HG02852 (cell line): ENCODE measurements at regions not wholly inside any gene's neighbourhood (a gene's known extent, or its start where the extent isn't known, plus 50 kb on each side); places are given as distances from the start of the nearest gene placed in this dataset.
"Not testable (repeated sequence)": the region's sequence is repeated elsewhere in the genome, so short reads cannot be mapped to it uniquely, and the experiment has no call there.

Source experiments
- ATAC-seq: cut with Tn5 transposase; IDR thresholded peaks from one replicate; pipeline ENCODE4 v1.9.1; 2021; ENCODE audit warnings: mild to moderate bottlenecking, moderate library complexity; ENCODE audit not compliant: unreplicated experiment

- no peak for ATAC-seq
These were observed 177.6 kb upstream of the PHACTR1 start for GRCh38 chr6:12538881-12539357.

DNA sequence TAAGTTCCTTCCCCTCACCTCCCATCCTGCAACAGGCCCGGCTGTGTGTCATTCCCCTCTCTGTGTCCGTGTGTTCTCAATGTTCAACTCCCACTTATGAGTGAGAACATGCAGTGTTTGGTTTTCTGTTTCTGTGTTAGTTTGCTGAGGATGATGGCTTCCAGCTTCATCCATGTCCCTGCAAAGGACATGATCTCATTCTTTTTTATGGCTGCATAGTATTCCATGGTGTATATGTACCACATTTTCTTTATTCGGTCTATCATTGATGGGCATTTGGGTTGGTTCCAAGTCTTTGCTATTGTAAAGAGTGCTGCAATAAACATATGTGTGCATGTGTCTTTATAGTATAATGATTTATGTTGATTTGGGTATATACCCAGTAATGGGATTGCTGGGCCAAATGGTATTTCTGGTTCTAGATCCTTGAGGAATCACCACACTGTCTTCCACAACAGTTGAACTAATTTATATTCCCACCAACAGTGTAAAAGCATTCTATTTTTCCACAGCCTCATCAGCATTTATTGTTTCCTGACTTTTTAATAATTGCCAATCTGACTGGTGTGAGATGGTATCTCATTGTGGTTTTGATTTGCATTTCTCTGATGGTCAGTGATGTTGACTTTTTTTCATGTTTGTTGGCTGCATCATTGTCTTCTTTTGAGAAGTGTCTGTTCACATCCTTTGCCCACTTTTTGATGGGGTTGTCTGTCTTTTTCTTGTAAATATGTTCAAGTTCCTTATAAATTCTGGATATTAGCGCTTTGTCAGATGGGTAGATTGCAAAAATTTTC lies 174.1 kb upstream of the PHACTR1 start:
- ATAC-seq = not testable (repeated sequence)

DNA sequence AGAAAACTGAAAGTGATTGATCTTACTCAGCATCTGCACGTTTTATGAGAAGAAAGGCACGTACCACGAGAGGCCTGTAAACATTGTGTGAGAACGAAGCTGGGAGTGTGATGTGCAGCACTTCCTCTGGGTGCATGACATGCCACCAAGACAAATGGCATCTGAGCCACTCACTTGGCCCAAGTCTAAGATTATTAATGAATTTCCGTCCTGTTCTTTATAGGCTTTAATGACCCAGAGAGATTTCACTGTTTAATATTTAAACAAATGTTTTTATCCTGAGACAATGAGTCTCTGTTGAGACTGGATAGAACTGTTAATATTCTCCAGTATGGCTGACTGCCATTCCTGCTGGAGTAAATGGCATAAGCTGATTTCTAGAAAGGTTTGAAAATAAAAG lies 172.6 kb upstream of the PHACTR1 start:
- no peak for ATAC-seq

DNA sequence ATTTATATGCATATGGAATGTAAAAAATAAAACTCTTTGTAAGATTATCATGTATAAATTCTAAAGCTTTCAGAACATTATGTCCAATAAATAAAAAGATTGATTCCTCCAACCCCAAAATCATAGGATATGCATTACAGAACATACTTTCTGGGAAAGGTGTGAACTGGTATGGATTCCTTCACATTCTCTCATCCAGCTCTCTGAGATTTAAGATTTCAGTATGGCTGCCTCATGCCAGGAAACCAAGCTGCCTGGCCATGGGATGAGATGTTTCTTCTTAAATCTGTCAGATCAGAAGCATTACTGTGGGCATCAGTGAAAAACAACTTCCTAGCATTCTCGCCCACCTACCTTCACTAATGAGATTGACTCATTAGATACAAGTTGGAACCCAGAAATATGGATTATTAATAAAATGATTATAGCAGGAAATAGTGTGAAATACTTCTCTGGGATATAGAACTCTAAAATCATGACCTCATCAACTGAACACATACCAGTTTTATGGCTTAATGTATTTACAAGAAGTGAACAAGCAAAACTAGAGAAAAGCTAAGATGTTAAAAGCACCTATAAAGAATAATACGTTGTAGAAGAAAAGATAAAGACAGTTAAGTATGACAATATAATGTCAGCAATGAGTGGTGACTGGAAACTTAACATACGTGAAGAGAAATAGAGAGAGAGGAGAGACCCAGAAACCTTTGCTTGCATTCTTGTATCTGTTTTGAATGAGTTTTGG lies 171.6 kb upstream of the PHACTR1 start:
- ATAC-seq = no peak

DNA sequence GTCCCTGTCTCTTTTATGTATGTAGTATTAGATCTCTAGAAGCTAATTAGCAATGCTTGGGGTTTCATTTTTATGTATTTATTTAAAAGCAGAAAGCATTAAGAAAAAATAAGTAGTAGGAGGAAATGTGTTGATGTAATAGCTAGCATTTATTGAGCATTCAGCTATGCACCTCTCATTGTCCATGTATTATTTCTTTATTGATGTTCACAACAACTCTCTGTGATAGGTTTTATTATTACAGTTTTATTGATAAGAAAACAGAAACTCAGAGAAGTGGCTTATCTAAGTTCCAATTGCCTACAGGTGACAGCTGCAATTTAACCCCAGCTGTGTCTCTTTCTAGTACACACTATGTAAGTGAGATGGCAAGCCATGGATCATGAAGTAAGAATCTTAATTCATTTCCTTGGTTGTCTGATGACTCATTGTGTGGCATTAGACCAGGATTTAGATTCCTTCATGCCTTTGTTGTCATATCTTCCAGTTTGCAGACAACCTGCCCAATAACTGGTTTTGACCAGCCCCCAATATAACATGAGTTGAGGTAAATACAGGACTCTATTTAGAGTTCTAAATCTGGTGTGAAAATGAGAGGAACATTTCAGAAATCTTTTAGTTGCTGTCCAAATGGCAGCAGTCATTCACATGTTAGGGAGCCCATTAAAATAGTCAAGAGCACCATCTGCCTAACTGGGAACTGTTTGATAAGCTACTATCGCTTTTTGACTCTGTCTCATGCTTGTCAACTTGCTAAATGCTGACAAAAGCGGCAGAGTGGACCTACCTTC lies 170.8 kb upstream of the PHACTR1 start:
- ATAC-seq = no peak

- ATAC-seq = no peak
These were observed 170.1 kb upstream of the PHACTR1 start for GRCh38 chr6:12546410-12547002.

DNA sequence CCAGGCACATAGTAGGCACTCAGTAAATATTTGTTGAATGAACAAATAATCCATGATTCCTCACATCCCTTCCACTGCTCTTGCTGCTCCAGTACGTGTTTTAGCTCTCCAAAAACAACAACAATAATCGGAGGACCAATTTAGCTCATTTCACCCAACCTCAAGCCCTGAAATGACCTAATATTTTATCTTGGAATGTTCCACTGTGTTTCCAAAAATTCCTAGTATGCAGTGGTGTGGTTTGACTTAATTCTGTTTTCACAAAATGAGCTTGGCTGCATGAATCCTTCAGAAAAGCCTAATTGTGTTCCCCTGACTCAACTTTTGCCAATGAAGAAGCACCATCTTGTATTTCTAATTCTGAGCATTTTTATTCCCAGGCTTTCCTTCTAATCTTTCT lies 168.0 kb upstream of the PHACTR1 start:
- ATAC-seq = no peak

DNA sequence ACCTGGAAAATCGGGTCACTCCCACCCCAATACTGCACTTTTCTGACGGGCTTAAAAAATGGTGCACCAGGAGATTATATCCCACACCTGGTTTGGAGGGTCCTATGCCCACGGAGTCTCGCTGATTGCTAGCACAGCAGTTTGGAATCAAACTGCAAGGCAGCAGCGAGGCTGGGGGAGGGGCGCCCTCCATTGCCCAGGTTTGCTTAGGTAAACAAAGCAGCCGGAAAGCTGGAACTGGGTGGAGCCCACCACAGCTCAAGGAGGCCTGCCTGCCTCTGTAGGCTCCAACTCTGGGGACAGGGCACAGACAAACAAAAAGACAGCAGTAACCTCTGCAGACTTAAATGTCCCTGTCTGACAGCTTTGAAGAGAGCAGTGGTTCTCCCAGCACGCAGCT lies 167.1 kb upstream of the PHACTR1 start:
- not testable (repeated sequence) for ATAC-seq

- ATAC-seq = not testable (repeated sequence)
These were observed 161.7 kb upstream of the PHACTR1 start for GRCh38 chr6:12554820-12555219.

DNA sequence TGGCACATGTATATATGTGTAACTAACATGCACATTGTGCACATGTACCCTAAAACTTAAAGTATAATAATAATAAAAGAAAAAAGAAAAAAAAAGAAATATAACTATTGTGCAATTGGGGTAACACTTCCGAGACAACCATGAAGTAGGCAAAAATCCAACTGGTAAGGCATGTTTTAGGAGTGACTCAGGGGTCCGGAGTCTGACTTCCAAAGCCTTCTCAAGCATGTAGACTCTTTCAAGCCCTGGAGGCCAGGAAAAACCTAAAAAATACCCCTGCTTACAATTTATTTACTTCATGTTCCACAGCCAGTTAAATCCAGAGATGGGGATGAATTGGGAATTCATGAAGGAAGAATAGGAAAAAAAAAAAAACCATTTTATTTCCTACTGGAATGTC lies 161.3 kb upstream of the PHACTR1 start:
- no peak for ATAC-seq

GRCh38 chr6:12555781-12556180 lies 160.8 kb upstream of the PHACTR1 start:
- ATAC-seq = no peak

DNA sequence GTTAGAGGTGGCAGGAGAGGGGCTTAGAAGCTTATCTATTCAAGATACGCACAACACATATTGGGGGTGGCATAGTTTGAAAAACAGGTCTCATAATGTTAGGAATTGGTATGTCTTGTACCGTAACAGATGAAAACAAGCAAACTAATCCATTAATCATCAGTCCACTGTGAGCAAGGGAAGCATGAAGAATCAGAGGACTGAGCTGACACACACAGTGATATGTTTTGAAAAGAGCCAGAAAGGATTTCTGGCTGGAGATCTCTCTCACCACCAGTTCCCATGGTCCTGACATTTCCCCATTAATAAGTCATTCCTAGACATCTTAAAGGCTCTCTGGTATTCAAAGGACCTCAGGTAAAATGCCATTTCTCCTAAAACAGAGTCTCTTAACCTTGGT lies 158.8 kb upstream of the PHACTR1 start:
- ATAC-seq = no peak

DNA sequence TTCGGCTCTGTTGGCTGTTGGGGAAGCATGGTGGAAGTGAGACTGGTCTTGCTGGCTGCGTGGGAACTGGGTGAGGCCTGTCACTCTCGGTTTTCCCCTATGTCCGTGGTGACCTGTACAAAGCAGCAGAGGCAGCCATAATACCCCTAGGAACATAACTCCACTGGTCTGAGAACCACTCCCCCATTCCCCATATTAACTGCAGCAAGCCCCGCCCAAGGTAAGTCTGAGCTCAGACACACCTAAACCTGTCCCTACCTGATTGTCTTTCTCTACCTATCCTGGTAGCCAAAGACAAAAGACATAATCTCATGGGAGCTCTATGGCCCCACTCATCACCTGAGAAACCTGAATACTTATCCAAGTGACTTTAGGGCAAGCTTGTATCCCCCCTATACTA lies 156.3 kb upstream of the PHACTR1 start:
- ATAC-seq = no peak

- no peak for ATAC-seq
These were observed 149.9 kb upstream of the PHACTR1 start for GRCh38 chr6:12566618-12567123.

DNA sequence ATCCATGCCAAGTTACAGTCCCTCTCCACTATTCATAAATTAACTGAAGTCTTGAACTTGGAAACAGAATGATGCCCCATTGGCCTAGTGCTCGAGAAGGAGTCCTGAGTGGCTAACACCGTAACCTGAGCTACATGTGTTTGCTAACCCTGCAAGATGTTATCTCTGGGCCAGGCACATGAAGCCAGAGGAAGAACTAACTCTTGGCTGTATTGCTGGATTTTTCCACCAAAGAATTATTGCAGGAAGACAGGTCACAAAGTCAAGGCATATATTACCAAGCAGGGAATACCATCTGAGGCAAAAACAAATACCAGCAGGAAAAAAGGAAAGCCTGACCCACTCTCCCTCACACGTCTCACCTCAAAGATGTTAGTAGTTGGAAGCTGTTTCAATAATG lies 148.9 kb upstream of the PHACTR1 start:
- ATAC-seq = no peak

GRCh38 chr6:12569646-12570045 lies 146.9 kb upstream of the PHACTR1 start:
- ATAC-seq = no peak

GRCh38 chr6:12570461-12571030 lies 146.0 kb upstream of the PHACTR1 start:
- no peak for ATAC-seq

GRCh38 chr6:12572896-12573827 lies 143.4 kb upstream of the PHACTR1 start:
- ATAC-seq = no peak

DNA sequence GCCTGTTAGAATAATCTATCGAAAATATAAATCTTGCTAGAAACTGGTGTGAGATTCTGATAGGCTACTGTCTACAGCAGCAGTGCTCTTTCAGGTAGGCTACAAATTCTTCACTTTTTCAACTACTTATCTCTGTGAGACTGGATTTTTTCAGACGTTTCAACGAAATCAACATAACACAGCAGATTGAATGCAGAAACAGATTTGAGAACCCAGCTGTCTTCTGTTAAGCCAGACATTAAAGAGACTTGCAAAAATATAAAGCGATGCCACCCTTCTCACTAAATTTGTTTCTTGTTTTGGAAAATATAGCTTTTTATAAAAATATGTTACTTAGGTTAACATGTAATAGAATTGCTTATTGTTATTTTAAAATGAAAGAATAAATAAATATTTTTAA lies 140.6 kb upstream of the PHACTR1 start:
- no peak for ATAC-seq
